Lower lobe of right lung (tissue), 2 donors: ENCODE measurements at regions not wholly inside any gene's neighbourhood (a gene's known extent, or its start where the extent isn't known, plus 50 kb on each side); places are given as distances from the start of the nearest gene placed in this dataset.
"Not testable (repeated sequence)": the region's sequence is repeated elsewhere in the genome, so short reads cannot be mapped to it uniquely, and the experiment has no call there.

ENCODE experiments used
- ATAC-seq, 2 donors: fragments of 200-7000 bp; cut with Tn5 transposase; one replicate each; pipeline ENCODE4 v1.9.1; 2020 to 2022; ENCODE audit warnings: mild to moderate bottlenecking in 2 of 2, moderate library complexity in 2 of 2
- DNase-seq: peaks from one replicate; pipeline ENCODE4 v3.0.0-alpha.2; 2020
- H3K27ac ChIP-seq: fragments of 200-600 bp; one replicate; pipeline ENCODE4 v1.8.0; 2022
- H3K27me3 ChIP-seq: fragments of 200-600 bp; one replicate; pipeline ENCODE4 v1.8.0; 2022; ENCODE audit warnings: low read depth
- H3K36me3 ChIP-seq: fragments of 200-600 bp; one replicate; pipeline ENCODE4 v1.8.0; 2022; ENCODE audit warnings: mild to moderate bottlenecking
- H3K4me1 ChIP-seq: fragments of 200-600 bp; one replicate; pipeline ENCODE4 v1.8.0; 2022
- H3K4me3 ChIP-seq: fragments of 200-600 bp; one replicate; pipeline ENCODE4 v1.8.0; 2022; ENCODE audit warnings: mild to moderate bottlenecking
- H3K9me3 ChIP-seq: fragments of 200-600 bp; one replicate; pipeline ENCODE4 v1.8.0; 2022
- CTCF ChIP-seq: fragments of 200-600 bp; IDR thresholded peaks from one replicate; pipeline ENCODE4 v1.8.0; 2022; ENCODE audit warnings: antibody characterized with exemption, mild to moderate bottlenecking
- intact Hi-C: fragments of 100-400 bp; cut with DNase I; formaldehyde crosslinking; loops from one replicate; pipeline ENCODE4 v1.11.0; 2022
- donor health status: DM: no; HTN: yes; CAD: no; lungs with severe emphysema.

- Histone ChIP-seq H3K9me3 (no peaks in the 10 kb centered on the region), H3K27ac (no peak overlapping the region), H3K4me1 (no peaks in the 10 kb centered on the region), H3K36me3 (no peaks in the 10 kb centered on the region), H3K27me3 (no peaks in the 10 kb centered on the region), H3K4me3 (no peak overlapping the region)
- DNase-seq (no peak), ATAC-seq (no peak)
- intact Hi-C loops: no loop called here
- no peak for TF ChIP-seq CTCF
Observed at GRCh38 chr5:23411994-23412393, 95.4 kb upstream of the PRDM9 start.

DNA sequence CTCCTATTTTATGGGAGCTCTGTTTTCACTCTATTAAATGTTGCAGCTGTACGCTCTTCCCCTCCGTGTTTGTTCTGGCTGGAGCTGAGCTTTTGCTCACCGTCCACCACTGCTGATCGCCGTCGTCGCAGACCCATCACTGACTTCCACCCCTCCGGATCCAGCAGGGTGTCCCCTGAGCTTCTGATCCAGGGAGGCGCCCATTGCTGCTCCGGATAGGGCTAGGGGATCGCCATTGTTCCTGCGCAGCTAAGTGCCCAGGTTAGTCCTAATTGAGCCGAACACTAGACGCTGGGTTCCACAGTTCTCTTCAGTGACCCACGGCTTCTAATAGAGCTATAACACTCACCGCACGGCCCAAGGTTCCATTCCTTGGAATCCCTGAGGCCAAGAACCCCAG is 96.2 kb upstream of the PRDM9 start:
- ATAC-seq: no peak
- no peak for TF ChIP-seq CTCF
- H3K4me3 ChIP-seq: no peak overlapping the region
- no peak overlapping the region for H3K27ac ChIP-seq
- intact Hi-C loops: no loop called here
- H3K4me1 ChIP-seq: no peaks in the 10 kb centered on the region
- no peak for DNase-seq
- no peaks in the 10 kb centered on the region for H3K36me3 ChIP-seq
- no peaks in the 10 kb centered on the region for H3K9me3 ChIP-seq
- no peaks in the 10 kb centered on the region for H3K27me3 ChIP-seq

GRCh38 chr5:23410775-23411174 is 96.6 kb upstream of the PRDM9 start:
- intact Hi-C loops, DNase-seq: not testable (repeated sequence)

DNA sequence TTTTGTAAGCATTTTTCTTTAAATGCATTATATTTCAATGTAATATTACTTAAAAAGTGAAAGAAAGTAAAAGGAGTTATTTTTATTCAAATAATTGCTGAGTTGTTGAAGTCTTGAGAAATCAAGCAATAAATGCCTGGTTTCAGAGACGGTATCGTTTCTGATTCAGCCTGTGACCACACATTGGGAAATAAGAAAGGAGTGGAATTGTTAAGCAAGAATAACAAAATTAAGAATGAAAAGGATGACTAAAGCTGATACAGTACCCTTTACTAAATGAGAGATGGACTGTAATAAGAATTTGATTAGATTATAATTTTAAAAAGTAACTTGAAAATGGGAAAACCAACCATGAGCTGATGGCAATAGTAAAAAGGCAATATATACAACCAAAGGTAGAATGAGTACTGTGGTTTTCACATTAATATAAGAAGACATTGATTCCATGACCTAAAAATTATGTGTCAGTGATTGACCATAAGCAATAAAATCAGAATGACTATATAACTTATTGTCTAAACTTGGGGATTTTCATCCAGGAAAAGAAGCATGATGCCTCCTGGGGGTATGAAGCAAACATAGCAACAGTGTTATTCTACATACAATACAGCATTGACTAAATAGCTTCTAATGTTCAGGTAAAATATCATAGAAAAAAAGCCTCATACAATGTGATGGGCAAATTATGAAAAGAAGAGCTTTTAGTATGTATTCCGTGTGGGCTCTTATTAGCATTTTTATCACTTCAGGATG is 101.9 kb upstream of the PRDM9 start:
- DNase-seq: no peak
- no peaks in the 10 kb centered on the region for H3K4me1 ChIP-seq
- no peaks in the 10 kb centered on the region for H3K36me3 ChIP-seq
- H3K4me3 ChIP-seq: no peak overlapping the region
- intact Hi-C loops: no loop called here
- no peak for ATAC-seq
- TF ChIP-seq CTCF: no peak
- no peaks in the 10 kb centered on the region for H3K27me3 ChIP-seq
- H3K9me3 ChIP-seq: no peaks in the 10 kb centered on the region
- H3K27ac ChIP-seq: no peak overlapping the region

More at GRCh38 chr5:23410775-23411174, 96.6 kb upstream of the PRDM9 start:
- not testable (repeated sequence) for H3K36me3 ChIP-seq, H3K9me3 ChIP-seq, H3K27ac ChIP-seq, H3K27me3 ChIP-seq, H3K4me3 ChIP-seq, ATAC-seq, H3K4me1 ChIP-seq

- H3K27ac ChIP-seq: no peak overlapping the region
- TF ChIP-seq CTCF: no peak
- no peaks in the 10 kb centered on the region for H3K27me3 ChIP-seq
- H3K9me3 ChIP-seq: no peaks in the 10 kb centered on the region
- no peaks in the 10 kb centered on the region for H3K4me1 ChIP-seq
- no peaks in the 10 kb centered on the region for H3K36me3 ChIP-seq
- H3K4me3 ChIP-seq: no peak overlapping the region
- intact Hi-C loops: no loop called here
- DNase-seq: no peak
- ATAC-seq: no peak
Observed at GRCh38 chr5:23402585-23402984, 104.8 kb upstream of the PRDM9 start.

DNA sequence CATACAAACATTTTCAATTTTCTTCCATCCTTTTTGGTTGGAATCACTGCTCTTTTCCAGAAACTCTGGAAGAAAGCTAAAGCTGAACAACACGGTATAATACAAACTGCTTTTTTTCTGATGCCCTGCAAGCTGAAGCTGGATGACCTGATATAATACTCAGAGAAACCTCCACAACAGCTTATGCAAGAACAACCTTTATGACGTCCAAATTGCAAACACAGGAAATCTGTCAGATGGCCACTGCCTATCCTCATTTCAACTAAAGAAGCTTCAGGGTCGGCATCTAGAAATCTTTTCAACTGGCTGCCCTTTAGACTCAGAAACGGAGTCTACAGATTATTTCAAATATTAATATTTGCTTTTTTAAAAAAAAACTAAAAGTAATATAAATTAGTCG is 106.5 kb upstream of the PRDM9 start:
- H3K27ac ChIP-seq: no peak overlapping the region
- TF ChIP-seq CTCF: no peak
- no peaks in the 10 kb centered on the region for H3K9me3 ChIP-seq
- ATAC-seq (no peak), DNase-seq (no peak)
- H3K36me3 ChIP-seq: no peaks in the 10 kb centered on the region
- no peaks in the 10 kb centered on the region for H3K4me1 ChIP-seq
- H3K4me3 ChIP-seq: no peak overlapping the region
- no peaks in the 10 kb centered on the region for H3K27me3 ChIP-seq
- intact Hi-C loops: no loop called here
